Esophagus squamous epithelium (tissue), 5 donors: ENCODE measurements at regions not wholly inside any gene's neighbourhood (a gene's known extent, or its start where the extent isn't known, plus 50 kb on each side); places are given as distances from the start of the nearest gene placed in this dataset.
A peak's percentile ranks its signal among the peaks of the same experiment; 100 is the strongest.

Experiments used
- DNase-seq: peaks from one replicate; lab custom pipeline; 2025; lab: John Stamatoyannopoulos, UW
- H3K27ac ChIP-seq, 4 donors: fragments of 200-600 bp; sonication (generic); one replicate each; pipeline ENCODE4 v1.5.1; 2016 to 2019; ENCODE audit warnings: mild to moderate bottlenecking in 1 of 4
- H3K27me3 ChIP-seq, 4 donors: fragments of 200-600 bp; sonication (generic); 1 replicate in 3 of 4; 2 replicates in 1 of 4; pipeline versions ENCODE4 v1.5.1 to v1.6.0; 2017 to 2021; ENCODE audit warnings: antibody characterized with exemption in 1 of 4
- H3K36me3 ChIP-seq, 3 donors: fragments of 200-600 bp; sonication (generic); one replicate each; pipeline ENCODE4 v1.5.1; 2016 to 2019
- H3K4me1 ChIP-seq, 3 donors: fragments of 200-600 bp; sonication (generic); one replicate each; pipeline ENCODE4 v1.5.1; 2017 to 2019
- H3K4me3 ChIP-seq, 4 donors: fragments of 200-600 bp; sonication (generic); 1 replicate in 3 of 4; 2 replicates in 1 of 4; pipeline ENCODE4 v1.5.1; 2016 to 2019; ENCODE audit warnings: mild to moderate bottlenecking in 2 of 4, moderate library complexity in 1 of 4
- H3K9me3 ChIP-seq, 3 donors: fragments of 200-600 bp; sonication (generic); one replicate each; pipeline ENCODE4 v1.5.1; 2016 to 2019
- POLR2A ChIP-seq, 4 donors: fragments of 450-650 bp; IDR thresholded peaks; one replicate each; pipeline ENCODE4 v1.6.1; 2017; ENCODE audit warnings: antibody characterized with exemption in 4 of 4, mild to moderate bottlenecking in 4 of 4, moderate library complexity in 3 of 4
- WGBS, 2 donors: methylation state at CpG; one replicate each; pipeline ENCODE4 v1.1.5; 2018; 5-methylcytosine and 5-hydroxymethylcytosine counted together
- intact Hi-C: fragments of 100-400 bp; cut with DNase I; formaldehyde crosslinking; loops from one replicate; pipeline ENCODE4 v1.15.0; 2022
- TF ChIP-seq, protein P1 (sequence below), 6 experiments: fragments of 450-650 bp in 4 of 6; fragments of 200-600 bp in 2 of 6; sonication (generic) in 2 of 6; IDR thresholded peaks; one replicate each; pipeline ENCODE4 v1.5.1; 2016 to 2019; ENCODE audit warnings: antibody characterized with exemption in 6 of 6, mild to moderate bottlenecking in 4 of 6, moderate library complexity in 4 of 6
- donor health status: DM: yes; HTN: yes; CAD: no.

DNA sequence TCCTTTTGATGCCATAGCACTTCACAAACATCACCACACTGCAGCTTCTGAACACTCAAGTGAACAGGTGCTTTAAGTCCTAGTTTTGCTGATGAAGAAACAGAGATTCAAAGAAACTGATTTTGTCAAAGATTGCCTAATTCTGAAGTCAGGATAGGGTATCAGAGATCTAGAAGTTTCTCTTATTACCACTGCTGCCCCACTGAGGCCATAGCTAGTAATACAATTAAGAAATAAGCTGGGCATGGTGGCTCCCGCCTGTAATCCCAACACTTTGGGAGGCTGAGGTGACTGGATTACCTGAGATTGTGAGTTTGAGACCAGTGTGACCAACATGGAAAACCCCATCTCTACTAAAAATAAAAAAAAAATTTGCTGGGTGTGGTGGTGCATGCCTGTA, 458.3 kb upstream of the SEL1L start:
- Histone ChIP-seq H3K27ac (no peak overlapping the region), H3K36me3 (no peaks in the 10 kb centered on the region), H3K27me3 (no peaks in the 10 kb centered on the region), H3K9me3 (no peaks in the 10 kb centered on the region), H3K4me1 (no peaks in the 10 kb centered on the region), H3K4me3 (no peak overlapping the region)
- WGBS, 2 donors, result 33 to 60% methylated on average over 1 of the region's 1 CpG
- TF ChIP-seq, protein P1, sequence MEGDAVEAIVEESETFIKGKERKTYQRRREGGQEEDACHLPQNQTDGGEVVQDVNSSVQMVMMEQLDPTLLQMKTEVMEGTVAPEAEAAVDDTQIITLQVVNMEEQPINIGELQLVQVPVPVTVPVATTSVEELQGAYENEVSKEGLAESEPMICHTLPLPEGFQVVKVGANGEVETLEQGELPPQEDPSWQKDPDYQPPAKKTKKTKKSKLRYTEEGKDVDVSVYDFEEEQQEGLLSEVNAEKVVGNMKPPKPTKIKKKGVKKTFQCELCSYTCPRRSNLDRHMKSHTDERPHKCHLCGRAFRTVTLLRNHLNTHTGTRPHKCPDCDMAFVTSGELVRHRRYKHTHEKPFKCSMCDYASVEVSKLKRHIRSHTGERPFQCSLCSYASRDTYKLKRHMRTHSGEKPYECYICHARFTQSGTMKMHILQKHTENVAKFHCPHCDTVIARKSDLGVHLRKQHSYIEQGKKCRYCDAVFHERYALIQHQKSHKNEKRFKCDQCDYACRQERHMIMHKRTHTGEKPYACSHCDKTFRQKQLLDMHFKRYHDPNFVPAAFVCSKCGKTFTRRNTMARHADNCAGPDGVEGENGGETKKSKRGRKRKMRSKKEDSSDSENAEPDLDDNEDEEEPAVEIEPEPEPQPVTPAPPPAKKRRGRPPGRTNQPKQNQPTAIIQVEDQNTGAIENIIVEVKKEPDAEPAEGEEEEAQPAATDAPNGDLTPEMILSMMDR (IDR thresholded peaks at IDR 0.05), result no peak
- TF ChIP-seq POLR2A (IDR thresholded peaks at IDR 0.05), result no peak
- DNase-seq, result no peak
- intact Hi-C loops, result no loop called here

GRCh38 chr14:81993432-81993831, 459.8 kb upstream of the SEL1L start:
- intact Hi-C loops, result no loop called here
- Histone ChIP-seq H3K4me1 (no peaks in the 10 kb centered on the region), H3K27ac (no peak overlapping the region), H3K9me3 (no peaks in the 10 kb centered on the region), H3K4me3 (no peak overlapping the region), H3K27me3 (no peaks in the 10 kb centered on the region), H3K36me3 (no peaks in the 10 kb centered on the region)
- TF ChIP-seq, protein P1 (IDR thresholded peaks at IDR 0.05), result no peak
- TF ChIP-seq POLR2A (IDR thresholded peaks at IDR 0.05), result no peak
- DNase-seq, result no peak
- WGBS, 2 donors, result 61 to 65% methylated on average over 3 of the region's 3 CpGs

DNA sequence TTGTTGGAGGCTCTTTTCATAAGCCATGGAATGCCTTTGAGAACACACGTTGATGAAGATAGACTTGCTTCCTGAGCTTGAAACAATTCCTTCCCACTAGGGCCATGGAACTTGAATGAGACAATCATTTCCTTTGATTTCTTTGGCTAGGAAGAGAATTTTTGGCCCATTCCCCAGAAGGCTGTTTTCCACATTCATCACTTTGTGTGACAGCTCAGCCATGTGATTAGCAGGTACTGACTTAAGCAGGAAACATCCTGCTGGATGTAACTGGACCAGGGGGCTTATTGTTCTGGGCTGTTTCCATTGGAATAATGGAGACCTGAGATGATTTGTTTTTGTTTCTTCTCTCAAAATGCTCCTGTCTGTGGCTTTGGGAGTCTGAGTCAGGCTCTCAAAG, 469.8 kb upstream of the SEL1L start:
- 8 to 20% methylated on average over 1 of the region's 1 CpG for WGBS, 2 donors
- H3K27ac ChIP-seq, result no peak overlapping the region
- H3K4me1 ChIP-seq, result peaks cover 0 to 10% (median 0%) of the 10 kb centered on the region in 3 donors
- H3K27me3 ChIP-seq, result no peaks in the 10 kb centered on the region
- no peaks in the 10 kb centered on the region for H3K36me3 ChIP-seq
- TF ChIP-seq, protein P1 (IDR thresholded peaks at IDR 0.05), result no peak
- TF ChIP-seq POLR2A (IDR thresholded peaks at IDR 0.05), result no peak
- intact Hi-C loops, result no loop called here
- DNase-seq, result no peak
- H3K4me3 ChIP-seq, result no peak overlapping the region
- H3K9me3 ChIP-seq, result no peaks in the 10 kb centered on the region

DNA sequence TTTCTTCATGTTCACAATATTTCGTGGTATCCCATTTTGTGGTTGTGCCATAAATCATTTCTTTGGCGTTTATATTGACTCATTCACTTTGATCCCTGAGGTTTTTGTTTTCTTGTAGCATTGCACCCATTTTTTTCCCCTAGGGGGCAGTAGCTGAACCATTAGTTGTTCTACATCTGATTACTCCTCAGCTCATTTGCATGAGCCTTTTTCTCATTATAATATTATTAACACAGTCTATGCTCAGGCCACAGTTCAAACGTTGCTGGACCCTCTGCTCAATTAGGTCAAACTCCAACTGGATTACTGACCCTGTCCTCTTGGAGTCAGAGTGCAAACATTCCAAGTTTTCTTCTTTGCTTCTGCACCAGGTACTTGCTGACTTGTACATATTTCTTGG, 475.4 kb upstream of the SEL1L start:
- no peaks in the 10 kb centered on the region for H3K36me3 ChIP-seq
- no peak for DNase-seq
- H3K27ac ChIP-seq, result no peak overlapping the region
- H3K4me1 ChIP-seq, result peaks cover 0 to 10% (median 0%) of the 10 kb centered on the region in 3 donors
- TF ChIP-seq POLR2A (IDR thresholded peaks at IDR 0.05), result no peak
- TF ChIP-seq, protein P1 (IDR thresholded peaks at IDR 0.05), result peak in 1 of 6 experiments; percentile 9
- H3K4me3 ChIP-seq, result no peak overlapping the region
- no peaks in the 10 kb centered on the region for H3K9me3 ChIP-seq
- WGBS, 2 donors, result 15 to 18% methylated on average over 3 of the region's 3 CpGs
- intact Hi-C loops, result no loop called here
- no peaks in the 10 kb centered on the region for H3K27me3 ChIP-seq

DNA sequence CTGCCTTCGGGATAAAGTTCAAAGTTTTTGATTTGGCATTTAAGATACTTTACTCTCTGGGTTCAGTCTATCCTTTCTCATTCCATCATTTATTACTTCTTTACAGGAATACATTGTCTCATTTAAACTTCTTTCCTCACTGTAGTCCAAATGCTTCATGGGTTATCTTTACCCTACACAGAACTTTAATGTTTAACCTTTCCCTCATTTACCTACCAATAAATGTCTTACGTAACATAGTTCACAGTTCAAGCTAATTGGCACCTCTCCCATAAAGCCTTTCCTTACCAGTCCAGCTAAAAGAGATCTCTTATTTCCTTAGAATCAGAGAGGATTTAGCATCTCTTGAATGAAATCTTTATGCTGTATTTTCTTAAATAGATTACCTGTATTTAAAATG, 476.3 kb upstream of the SEL1L start:
- peaks cover 0 to 10% (median 0%) of the 10 kb centered on the region in 3 donors for H3K4me1 ChIP-seq
- H3K27ac ChIP-seq, result no peak overlapping the region
- no peaks in the 10 kb centered on the region for H3K9me3 ChIP-seq
- TF ChIP-seq, protein P1 (IDR thresholded peaks at IDR 0.05), result no peak
- TF ChIP-seq POLR2A (IDR thresholded peaks at IDR 0.05), result no peak
- no peaks in the 10 kb centered on the region for H3K36me3 ChIP-seq
- DNase-seq, result no peak
- no peaks in the 10 kb centered on the region for H3K27me3 ChIP-seq
- H3K4me3 ChIP-seq, result no peak overlapping the region
- 80 to 82% methylated on average over 2 of the region's 2 CpGs for WGBS, 2 donors
- intact Hi-C loops, result no loop called here
